ENCODE measurements at regions not wholly inside any gene's neighbourhood (a gene's known extent, or its start where the extent isn't known, plus 50 kb on each side); places are given as distances from the start of the nearest gene placed in this dataset.
A peak's percentile ranks its signal among the peaks of the same experiment; 100 is the strongest.

DNA sequence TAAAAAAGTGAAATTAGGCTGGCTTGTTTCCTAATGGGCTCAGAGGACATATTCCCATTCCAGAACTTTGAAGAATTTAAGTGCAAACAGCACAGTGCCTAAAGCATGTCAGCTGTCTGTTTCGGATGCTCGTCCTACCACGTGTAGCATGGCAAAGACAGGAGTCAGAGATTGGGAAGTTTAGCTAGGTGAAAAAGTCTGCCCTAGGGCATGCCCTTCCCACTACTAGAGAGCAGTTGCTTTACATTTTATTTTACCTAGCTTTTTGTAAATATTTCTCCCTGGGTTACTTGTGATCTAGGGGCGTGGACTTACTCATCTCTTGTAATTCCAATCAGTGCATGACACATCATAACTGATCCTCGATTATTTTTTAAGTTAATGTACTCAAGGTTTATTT, 111.1 kb downstream of the LMO4 start:
- no peak for DNase-seq

DNA sequence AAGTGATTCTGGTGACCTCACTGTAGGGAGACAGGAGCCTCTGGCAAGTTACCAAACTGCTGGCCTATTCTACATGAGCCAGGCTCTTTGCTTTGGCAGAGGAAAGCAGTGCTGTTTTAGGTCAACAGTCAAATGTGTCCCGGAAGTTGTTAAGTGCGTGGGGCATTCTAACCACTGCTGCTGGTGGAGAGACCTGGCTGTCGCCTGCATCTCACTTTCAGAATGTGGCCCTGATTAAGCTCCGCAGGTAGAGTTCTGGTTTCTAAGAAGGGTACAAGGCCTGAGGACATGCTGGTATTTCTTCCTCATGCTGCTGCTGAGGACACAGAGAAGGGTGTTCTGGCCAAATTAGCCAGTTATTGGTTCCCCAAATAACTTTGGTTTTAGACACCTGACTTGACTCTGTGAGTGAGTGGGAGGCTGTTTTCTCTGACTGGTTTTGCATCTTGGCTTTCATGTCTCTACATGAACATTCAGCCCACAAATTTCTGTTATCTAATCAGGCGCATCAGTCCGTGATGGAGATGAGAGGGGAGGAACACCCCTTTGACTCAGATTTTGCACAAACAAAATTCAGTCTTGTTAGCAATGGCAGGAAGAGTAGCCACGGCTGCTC, 120.8 kb downstream of the LMO4 start:
- DNase-seq, result peak; percentile 43

DNA sequence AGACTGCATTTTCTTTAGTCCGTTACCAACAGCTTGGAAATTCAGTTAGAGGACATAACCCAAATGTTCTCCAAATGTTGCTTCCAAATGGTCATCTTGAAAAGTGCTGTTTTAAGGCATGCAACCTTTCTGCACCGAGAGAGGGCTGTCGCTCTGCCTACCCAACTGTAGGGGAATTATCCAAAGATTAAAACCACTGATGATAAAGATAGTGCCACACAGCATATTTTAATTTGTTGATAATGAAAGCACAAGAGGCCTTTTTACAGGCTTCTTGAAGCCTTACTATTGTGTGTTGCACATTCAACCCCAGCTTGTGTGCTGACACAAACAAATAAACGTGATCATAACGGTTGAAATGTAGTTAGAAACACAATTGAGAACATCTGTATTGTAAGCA, 121.5 kb downstream of the LMO4 start:
- DNase-seq, result no peak

DNA sequence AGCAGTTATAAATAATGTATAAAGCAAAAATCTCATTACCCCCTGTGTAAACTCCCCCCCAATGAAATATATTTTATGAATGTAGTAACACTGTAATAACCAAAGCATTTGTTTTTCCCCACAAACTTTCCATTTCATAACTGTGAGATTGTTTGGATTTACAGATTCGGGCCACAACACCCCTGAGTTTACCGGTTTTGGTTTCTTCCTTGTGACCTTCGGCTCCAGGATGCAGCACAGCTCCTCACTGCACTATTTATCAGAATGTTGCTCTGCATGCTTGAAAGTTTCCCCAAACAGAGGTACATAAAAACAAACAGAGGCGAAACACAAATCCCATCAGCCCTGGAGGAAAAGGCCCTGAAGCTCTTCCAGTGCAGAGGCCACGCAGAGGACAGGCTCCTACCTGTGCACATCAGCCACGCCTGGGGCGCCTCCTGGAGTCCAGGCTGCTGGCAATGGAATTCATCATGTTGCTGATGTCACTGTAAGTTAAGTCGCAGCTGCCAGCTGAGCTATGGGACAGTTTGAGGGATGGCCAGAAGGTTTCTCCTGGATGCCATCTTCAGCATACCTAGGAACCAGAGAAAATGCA, 122.0 kb downstream of the LMO4 start:
- peak; percentile 30 for DNase-seq

DNA sequence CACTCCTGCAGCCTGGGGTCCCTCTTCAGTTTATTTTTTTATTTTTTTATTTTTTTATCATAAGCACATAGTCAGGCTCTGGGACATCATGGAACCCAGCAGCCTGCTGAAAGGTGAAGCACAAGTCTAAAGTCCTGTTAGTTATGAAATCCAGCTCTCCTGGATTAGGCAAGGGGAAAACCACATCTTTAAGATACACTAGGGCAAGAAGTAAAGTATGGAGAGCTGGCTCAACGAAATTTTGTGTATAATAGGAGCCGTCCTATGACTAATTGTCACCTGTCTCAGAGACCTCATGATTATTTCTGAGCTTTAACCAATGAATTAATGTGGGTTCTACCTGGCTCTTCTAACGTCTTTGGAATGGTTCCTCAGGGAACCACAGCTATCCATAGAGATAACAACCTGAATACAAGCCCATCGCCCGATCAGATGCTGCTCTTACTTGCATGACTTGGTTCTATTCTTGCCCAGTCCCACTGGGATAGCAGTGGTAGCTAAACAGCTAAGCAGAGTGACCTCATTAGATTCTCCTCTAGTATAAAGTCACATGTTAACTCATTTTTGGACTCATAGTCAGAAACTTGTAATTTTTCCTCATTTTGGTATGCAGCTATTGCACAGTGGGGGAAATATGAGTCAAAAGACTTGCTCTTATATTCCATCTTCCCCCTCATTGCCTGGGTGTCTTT, 122.7 kb downstream of the LMO4 start:
- no peak for DNase-seq

DNA sequence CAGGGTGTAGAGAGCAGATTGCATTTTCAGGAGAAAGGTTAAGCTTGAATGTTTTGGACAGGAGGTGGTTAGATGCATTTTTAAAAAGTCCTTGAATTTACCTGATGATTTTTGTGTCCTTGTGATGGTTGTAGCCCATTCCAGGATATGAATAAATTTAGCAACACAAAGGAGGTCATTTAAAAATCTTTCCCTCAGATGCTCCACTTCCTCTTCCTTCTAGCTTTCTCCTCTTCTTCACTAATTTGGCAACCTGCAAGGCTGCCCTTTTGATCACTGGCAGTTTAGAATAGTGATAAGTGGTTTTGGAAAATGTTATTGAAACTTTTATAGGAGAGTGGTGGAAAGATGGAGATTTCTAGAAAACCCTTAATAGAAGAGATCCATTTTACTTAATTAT, 124.0 kb downstream of the LMO4 start:
- no peak for DNase-seq

DNA sequence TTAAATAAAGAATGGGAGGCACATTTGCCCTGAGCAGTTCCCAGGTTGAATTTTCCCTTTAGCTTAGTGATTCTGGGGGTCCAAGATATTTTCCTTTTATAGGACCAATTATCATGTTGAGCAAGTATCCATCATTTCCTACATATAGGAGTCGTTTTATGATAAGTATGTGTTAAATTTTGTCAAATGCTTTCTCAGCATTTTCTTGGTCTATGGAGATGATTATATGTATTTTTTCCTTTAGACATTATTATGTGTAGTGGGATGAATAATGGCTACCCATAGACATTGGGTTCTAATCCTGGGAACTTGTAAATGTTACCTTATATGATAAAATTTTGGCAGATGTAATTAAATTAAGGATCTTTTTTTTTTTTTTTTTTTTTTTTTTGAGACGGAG, 128.7 kb downstream of the LMO4 start:
- no peak for DNase-seq

DNA sequence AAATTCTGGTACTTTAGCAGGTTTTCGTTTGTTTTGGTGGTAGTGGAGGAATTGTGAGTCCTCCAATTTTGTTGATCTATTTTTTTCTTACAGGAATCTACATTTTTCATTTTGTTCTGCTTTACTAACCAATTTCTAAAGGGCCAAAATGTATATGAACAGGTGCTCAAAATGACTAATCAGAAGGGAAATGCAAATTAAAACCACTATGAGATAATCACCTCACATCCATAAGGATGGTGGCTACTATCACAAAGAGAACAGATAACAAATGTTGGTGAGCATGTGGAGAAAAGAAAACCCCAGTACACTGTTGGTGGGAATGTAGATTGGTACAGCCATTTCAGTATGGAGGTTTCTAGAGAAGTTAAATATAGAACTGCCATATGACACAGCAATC, 134.2 kb downstream of the LMO4 start:
- DNase-seq, result no peak

DNA sequence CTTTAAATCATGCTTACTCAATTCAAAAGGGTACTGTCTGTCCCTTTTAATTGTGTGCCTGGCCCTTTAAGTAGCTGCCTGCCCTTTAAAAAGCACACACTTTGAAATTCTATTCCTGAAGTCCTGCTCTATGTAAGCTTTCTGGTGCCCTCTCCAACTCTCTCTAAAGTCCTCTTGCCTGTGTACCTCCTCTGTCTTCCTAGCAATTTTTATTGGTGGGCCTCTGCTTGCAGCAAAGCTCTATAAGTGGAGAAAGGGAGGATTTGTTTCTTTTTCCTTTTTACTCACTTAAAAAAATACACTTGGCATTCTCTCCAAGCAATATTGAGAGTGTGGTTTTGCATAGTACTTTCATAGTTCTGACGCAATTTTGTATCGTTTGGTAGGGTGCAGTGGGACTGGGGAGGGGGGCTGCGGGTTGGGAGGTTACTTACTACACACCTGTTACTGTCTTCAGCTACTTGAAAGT, 135.4 kb downstream of the LMO4 start:
- DNase-seq, result no peak

DNA sequence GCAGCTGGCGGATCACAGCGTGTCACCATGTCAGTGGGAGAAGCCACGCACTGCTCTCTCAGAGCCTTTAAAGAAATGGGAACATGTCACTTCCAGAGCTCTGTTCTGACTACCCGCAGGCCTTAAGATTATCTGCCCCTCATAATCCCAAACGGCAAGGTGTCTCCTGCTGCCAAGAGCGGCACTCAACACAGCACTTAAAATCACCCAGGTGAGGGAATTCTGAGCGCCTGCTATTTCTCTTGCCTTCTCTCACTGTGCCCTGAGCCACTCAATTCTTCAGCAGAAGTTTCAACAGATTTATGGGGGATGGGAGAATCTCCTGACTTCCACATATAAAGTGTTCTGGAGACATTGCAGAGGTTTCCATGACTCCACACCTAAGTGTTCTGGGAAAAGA, 137.9 kb downstream of the LMO4 start:
- DNase-seq, result no peak

DNA sequence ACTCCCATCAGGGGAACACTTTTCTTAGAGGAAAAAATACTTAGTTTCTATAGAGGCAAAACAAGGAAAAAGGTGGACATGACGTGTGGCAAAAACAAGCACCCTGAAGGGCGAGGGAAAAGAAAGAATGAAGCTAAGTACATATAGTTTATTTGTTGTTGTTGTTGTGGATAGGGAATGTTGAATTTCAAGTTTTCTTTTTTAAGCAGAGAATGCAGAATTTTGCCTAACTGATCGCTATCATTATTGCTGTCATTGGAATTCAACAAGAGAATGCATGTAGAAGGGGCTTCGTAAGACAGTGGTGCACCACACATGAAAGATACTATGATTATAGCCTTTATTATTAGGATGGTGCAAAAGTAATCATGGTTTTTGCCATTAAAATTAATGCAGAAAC, 144.0 kb downstream of the LMO4 start:
- DNase-seq, result no peak

DNA sequence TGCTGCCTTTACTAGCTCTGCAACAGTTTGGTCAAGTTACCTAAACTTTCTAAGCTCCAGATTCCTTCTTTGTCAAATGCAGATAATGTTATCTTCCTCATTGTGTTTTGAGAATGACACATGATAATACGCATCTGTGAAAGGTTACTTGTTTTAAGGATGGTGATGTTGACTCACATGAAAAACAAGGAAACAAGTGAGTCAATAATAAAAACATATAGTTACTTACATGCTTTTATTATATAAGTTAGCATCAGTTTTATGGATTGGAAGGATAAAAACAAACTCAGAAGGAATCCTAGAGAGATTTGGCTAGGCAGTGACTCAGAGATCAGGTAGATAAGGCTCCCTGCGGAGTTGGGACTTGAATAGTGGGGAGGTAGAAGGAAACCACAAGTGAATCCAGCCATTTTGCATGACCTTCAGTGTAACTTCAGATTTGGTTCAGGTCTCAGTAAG, 144.6 kb downstream of the LMO4 start:
- no peak for DNase-seq

DNA sequence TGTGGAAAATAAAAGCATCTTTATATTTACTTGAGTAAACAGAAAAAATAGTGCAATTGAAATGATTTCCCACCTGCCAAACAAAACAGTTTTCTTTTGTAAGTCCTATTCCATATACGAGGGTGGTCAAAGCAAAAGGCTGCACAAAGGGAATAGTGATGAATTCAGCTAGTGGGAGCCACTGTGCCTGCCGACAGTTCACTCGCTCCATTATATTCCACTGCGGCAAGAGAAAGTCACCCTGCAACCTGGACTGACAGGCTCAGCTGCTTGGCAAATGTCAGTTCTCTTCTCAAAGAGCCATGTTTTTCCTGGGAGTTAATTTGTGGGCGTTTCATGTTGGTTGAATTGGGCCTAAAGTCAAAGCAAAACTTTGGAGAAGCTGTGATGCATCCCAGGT, 145.4 kb downstream of the LMO4 start:
- no peak for DNase-seq

DNA sequence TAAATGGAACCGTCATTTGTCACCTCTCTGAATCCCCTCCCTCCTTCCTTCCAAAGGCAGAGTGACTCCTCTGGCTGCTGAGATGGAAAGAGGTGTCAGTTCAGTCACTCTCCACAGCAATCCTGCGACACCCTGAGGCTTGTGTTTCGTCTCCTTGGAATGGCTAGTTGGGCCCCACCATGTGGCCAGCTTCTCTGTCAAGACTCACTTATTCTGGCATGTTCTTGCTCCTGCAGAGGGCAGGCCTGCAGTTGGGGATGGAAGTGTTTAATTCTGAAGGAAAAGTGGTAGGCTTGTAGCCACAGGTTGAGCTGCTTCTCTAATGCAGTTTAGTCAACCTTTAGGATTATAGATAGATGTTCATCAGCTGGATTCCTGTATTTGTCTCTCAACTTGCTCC, 149.6 kb downstream of the LMO4 start:
- DNase-seq, result no peak

DNA sequence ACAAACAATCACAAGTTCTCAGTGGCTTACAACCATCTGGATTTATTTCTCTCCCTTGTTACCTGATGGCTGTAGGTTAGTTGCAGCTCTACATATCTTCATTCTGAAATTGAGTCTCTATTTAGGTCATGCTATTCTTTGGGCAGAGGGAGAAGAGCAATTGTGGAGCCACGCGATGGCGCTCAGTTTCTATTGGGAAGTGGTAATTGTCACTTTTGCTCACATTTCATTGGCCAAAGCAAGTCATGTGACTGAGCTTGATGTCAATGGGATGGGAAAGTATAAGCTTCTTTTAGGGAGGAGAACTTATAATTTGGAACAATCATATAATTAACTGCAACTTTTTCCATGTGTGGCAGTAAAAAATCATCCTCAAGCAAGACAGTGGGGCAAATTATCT, 166.5 kb downstream of the LMO4 start:
- DNase-seq, result no peak

DNA sequence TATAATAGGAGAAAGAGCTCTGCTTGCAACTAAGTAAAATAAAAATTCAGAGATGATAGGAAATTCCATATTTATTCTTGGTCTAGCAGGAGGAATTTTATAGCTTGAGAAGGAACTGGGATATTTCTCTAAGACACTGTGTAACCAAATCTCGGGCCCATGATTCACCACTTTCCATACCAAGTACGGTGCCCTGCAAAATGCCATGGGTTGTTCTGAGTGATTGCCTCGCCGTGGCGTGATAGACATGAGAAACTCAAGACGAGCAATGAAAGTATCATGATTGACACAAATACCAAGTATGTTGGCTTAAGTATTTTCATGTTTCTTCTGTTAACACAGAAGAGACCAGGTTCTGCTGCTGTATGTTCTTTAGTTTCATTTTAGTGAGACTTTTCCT, 167.2 kb downstream of the LMO4 start:
- no peak for DNase-seq

DNA sequence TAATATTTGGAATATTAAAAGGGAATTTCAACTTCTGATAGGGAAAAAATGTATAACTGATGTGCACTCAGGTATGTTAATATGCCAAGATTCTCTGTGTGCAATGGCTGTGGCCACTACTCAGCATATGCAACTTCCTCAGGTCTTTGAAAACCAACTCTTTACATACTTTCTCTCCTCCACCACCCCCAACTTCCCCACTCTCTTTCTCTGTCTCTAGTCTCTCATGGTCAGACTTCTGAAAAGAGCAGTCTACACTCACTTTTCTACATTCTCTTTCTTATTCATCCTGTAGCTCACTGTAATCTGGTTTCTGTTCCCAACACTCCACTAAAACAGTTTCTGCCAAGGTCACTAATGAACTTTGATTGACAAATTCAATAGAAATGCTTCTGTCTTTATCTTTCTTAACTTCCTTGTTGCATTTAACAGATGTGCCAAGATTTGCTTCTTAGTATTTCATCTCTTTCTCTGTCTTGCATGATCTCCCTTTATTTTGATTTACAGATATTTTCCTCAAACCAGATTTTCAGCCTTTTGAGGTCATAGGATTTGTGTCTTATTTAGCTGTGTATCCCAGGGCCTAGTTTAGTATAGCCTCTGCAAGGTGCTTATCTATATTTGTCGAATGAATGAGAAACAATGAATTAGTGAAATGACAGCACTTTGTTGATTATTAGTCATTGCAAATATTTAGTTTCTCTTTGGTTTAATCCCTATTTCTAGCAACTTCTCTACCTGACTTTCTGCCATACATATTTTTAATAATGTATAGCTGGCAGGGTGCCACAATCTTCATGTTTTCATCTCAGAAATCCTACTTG, 168.9 kb downstream of the LMO4 start:
- no peak for DNase-seq

DNA sequence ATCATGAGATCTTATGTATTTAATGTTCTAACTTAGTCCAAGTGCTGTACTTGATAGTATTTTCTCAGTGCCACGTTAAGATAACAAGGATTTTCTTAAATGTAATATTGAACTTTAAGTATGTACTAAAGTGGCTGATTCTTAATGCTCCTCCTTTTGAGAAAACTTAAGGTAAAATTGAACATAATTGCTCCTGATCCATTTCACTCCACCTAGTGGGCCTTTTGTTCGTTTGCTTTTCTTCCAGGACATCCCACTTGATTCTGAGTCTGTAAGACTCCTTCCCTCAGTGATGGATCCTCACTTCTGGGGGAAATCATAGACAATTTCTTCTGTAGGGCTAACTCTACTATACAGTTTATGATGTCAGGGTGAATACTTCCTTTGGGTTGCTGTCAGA, 173.1 kb downstream of the LMO4 start:
- no peak for DNase-seq

DNA sequence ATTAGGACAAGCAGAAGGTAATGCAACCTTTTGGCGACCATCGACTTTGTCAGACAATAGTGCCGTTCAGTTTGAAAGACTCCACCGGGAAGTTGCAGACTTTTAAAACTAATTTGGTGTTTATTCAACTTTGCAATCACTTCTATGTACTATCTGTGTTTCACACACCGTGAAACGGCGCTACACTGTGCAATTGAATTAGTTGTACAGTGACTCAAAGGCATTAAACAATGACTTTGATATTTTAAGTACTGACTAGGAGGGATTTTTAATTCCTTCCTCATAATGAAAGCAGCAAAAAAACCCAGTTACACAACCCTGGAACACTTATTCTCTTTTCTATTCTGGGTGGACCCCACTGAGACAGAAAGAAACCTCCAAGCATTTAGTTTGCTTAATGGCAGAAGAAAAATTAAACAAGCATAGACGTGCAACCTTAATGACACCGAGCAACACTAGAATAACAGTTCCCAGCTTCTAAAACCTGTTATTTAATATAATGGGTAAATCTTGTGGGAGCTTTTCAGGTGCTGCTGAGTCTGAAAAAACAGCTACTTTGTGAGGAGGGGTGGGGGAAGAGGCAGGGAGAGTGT, 176.8 kb downstream of the LMO4 start:
- no peak for DNase-seq

DNA sequence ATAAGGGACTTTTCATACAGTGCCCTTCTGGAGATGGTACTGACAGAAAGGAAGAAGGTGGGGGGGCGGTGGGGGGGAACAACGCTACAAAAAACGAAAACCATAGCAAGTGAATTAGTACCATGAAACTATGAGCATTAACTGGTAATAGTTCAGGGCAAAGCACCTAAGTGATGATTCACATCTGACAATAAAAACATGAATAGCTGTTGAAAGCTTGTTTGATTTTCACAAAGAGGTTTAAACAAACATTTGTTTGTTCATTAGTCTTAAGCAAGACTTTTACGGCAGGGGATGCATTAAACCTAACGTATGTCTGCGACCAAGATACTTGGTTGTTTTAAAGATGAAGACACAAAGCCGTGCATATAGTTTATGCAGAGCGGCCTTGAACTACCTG, 177.5 kb downstream of the LMO4 start:
- no peak for DNase-seq

DNA sequence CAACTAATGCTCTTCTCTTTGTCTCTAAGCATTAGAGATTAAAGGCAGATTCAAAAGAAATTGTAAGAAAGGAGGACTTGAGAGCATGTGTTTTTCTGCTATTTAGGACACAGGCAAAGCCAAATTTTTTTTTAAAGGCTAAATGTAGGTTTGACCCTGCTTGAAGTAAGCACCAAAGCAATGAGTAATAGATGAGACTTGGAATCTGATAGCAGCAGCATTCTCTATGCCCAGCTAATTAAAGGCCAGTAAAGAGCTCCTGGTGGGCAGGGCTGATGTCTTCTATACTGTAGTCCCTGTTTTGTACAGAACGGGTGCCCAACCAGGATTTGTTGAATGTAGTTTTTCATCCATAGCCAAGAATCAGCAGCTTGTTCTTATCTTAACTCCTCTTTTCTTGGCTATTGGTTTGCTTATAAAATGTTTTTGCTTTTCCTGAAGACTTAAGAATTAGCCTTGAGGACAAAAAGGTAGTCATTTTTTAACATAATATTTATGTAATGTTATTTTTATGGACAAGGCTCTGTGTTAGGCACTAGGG, 179.6 kb downstream of the LMO4 start:
- no peak for DNase-seq

DNA sequence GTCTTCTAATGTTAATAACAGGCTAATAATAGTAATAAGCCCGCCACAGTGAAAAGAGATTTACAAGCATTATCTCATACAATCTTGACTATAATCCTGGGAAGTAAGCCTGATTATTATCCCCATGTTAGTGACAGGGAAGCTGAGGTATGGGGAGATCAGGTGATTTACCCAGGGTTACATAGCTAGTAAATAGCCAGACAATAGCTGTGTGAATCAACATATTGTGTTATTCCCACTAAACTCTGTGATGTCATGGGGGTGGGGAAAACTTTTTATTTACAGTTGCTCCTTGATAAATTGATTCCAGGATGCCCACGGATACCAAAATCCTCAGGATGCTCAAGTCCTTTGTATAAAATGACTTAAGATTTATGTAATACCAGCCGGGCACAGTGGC, 181.9 kb downstream of the LMO4 start:
- no peak for DNase-seq

DNA sequence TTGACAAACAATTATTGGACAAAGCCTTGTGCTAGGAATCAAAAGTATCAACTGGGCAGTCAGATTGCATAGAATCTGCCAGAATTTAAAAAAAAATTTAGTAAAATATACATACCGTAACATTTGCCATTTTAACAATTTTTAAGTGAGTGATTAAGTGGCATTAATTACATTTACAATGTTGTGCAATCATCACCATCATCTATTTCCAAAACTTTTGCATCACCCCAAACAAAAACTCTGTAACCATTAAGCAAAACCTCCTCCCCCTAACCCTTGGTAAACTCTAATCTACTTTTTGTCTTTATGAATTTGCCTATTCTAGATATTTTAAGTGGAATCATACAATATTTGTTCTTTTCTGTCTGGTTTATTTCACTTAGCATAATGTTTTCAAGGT, 182.8 kb downstream of the LMO4 start:
- DNase-seq, result no peak
